HEK293T (cell line): ENCODE measurements at regions not wholly inside any gene's neighbourhood (a gene's known extent, or its start where the extent isn't known, plus 50 kb on each side); places are given as distances from the start of the nearest gene placed in this dataset.

ENCODE experiments used
- CTCF ChIA-PET: fragments of 350-600 bp; formaldehyde crosslinking; extraction: SDS; loops from one replicate; lab custom pipeline; 2021; ENCODE audit warnings: antibody characterized with exemption, inconsistent platforms; lab: Yijun Ruan, JAX
- POLR2A ChIA-PET: fragments of 350-600 bp; formaldehyde crosslinking; extraction: SDS; loops from one replicate; lab custom pipeline; 2020; ENCODE audit warnings: antibody characterized with exemption, inconsistent platforms; lab: Yijun Ruan, JAX
- DNase-seq: peaks from one replicate; pipeline ENCODE4 v3.0.0; 2012; ENCODE audit warnings: mixed read lengths; ENCODE audit errors: extremely low spot score
- ARNT ChIP-seq: fragments of 450-650 bp; IDR thresholded peaks from 2 replicates; pipeline ENCODE4 v1.6.1; 2017; ENCODE audit warnings: mild to moderate bottlenecking
- BHLHE40 ChIP-seq: fragments of 450-650 bp; IDR thresholded peaks from 2 replicates; pipeline ENCODE4 v1.6.1; 2016; ENCODE audit warnings: mild to moderate bottlenecking, moderate library complexity, borderline replicate concordance
- CTBP1 ChIP-seq: fragments of 450-650 bp; IDR thresholded peaks from 2 replicates; pipeline ENCODE4 v1.6.1; 2016; ENCODE audit warnings: borderline replicate concordance
- ELF4 ChIP-seq: fragments of 450-650 bp; IDR thresholded peaks from 2 replicates; pipeline ENCODE4 v1.6.1; 2017; ENCODE audit warnings: antibody characterized with exemption
- FOXA1 ChIP-seq: fragments of 450-650 bp; IDR thresholded peaks from 2 replicates; pipeline ENCODE4 v1.6.1; 2016; ENCODE audit warnings: mild to moderate bottlenecking
- FOXK2 ChIP-seq: fragments of 450-650 bp; IDR thresholded peaks from 2 replicates; pipeline ENCODE4 v1.6.1; 2016; ENCODE audit warnings: mild to moderate bottlenecking
- FOXM1 ChIP-seq: fragments of 450-650 bp; IDR thresholded peaks from 2 replicates; pipeline ENCODE4 v1.6.1; 2017; ENCODE audit warnings: mild to moderate bottlenecking, borderline replicate concordance
- HDGF ChIP-seq: fragments of 450-650 bp; IDR thresholded peaks from 2 replicates; pipeline ENCODE4 v1.6.1; 2017; ENCODE audit warnings: antibody characterized with exemption, borderline replicate concordance
- L3MBTL2 ChIP-seq: fragments of 450-650 bp; conservative IDR thresholded peaks from 2 replicates; pipeline ENCODE4 v1.6.1; 2016; ENCODE audit warnings: mild to moderate bottlenecking
- LEF1 ChIP-seq: fragments of 450-650 bp; IDR thresholded peaks from 2 replicates; pipeline ENCODE4 v1.6.1; 2017; ENCODE audit warnings: mild to moderate bottlenecking, borderline replicate concordance
- NFRKB ChIP-seq: fragments of 450-650 bp; IDR thresholded peaks from 2 replicates; pipeline ENCODE4 v1.6.1; 2016; ENCODE audit warnings: mild to moderate bottlenecking, moderate library complexity
- PKNOX1 ChIP-seq: fragments of 450-650 bp; IDR thresholded peaks from 2 replicates; pipeline ENCODE4 v1.6.1; 2016
- SP1 ChIP-seq: fragments of 450-650 bp; IDR thresholded peaks from 2 replicates; pipeline ENCODE4 v1.6.1; 2017
- SUZ12 ChIP-seq: fragments of 450-650 bp; IDR thresholded peaks from 2 replicates; pipeline ENCODE4 v1.6.1; 2016; ENCODE audit warnings: mild to moderate bottlenecking
- TARDBP ChIP-seq: fragments of 450-650 bp; IDR thresholded peaks from 2 replicates; pipeline ENCODE4 v1.6.1; 2016
- ZNF384 ChIP-seq: fragments of 450-650 bp; IDR thresholded peaks from 2 replicates; pipeline ENCODE4 v1.6.1; 2016

- ChIA-PET CTCF (no interaction called here), POLR2A (no interaction called here)
- TF ChIP-seq L3MBTL2 (peak; percentile 37; the same call in 1 of the 2 replicates), TARDBP (no peak)
- DNase-seq: no peak
Observed at GRCh38 chr11:43545610-43546009, 134.9 kb upstream of the HSD17B12 start.

- DNase-seq: no peak
Observed at GRCh38 chr11:43546561-43547429, 133.7 kb upstream of the HSD17B12 start.

GRCh38 chr11:43547430-43547831 is 133.1 kb upstream of the HSD17B12 start:
- no peak for TF ChIP-seq LEF1
- no peak for TF ChIP-seq ZNF384
- TF ChIP-seq ELF4: no peak
- no peak for TF ChIP-seq FOXK2
- TF ChIP-seq SP1: no peak
- no peak for TF ChIP-seq HDGF
- no peak for TF ChIP-seq FOXA1
- TF ChIP-seq PKNOX1: no peak
- TF ChIP-seq ARNT: no peak
- TF ChIP-seq SUZ12: no peak
- TF ChIP-seq TARDBP: no peak
- no peak for TF ChIP-seq L3MBTL2
- POLR2A ChIA-PET: no interaction called here
- DNase-seq: no peak
- CTCF ChIA-PET: no interaction called here

More at GRCh38 chr11:43546561-43547429, 133.7 kb upstream of the HSD17B12 start:
- ChIA-PET POLR2A (no interaction called here), CTCF (no interaction called here)
- no peak for TF ChIP-seq SP1
- no peak for TF ChIP-seq FOXA1
- no peak for TF ChIP-seq ZNF384
- no peak for TF ChIP-seq BHLHE40
- no peak for TF ChIP-seq HDGF
- TF ChIP-seq LEF1: no peak
- TF ChIP-seq L3MBTL2: no peak
- TF ChIP-seq SUZ12: no peak
- no peak for TF ChIP-seq NFRKB
- TF ChIP-seq PKNOX1: no peak
- TF ChIP-seq ELF4: no peak
- no peak for TF ChIP-seq ARNT
- TF ChIP-seq FOXM1: no peak
- no peak for TF ChIP-seq FOXK2
- no peak for TF ChIP-seq CTBP1
- no peak for TF ChIP-seq TARDBP

GRCh38 chr11:43547889-43548381 is 132.6 kb upstream of the HSD17B12 start:
- peak; percentile 66 for DNase-seq
- POLR2A ChIA-PET: no interaction called here
- CTCF ChIA-PET: no interaction called here
- TF ChIP-seq L3MBTL2: peak; percentile 74
- TF ChIP-seq LEF1: no peak

GRCh38 chr11:43548916-43549315 is 131.6 kb upstream of the HSD17B12 start:
- POLR2A ChIA-PET: no interaction called here
- CTCF ChIA-PET: interaction anchor here (0.6 to 0.8 kb wide), 2 partner anchors 24 to 131 kb away, joined by 3 read pairs; no protein-coding TSS in a partner anchor
- TF ChIP-seq SP1: no peak
- no peak for TF ChIP-seq NFRKB
- no peak for TF ChIP-seq L3MBTL2
- TF ChIP-seq PKNOX1: no peak
- no peak for TF ChIP-seq ARNT
- no peak for TF ChIP-seq TARDBP
- no peak for TF ChIP-seq FOXM1
- no peak for TF ChIP-seq FOXK2
- no peak for TF ChIP-seq FOXA1
- TF ChIP-seq HDGF: no peak
- no peak for TF ChIP-seq ZNF384
- TF ChIP-seq LEF1: no peak
- no peak for TF ChIP-seq ELF4
- no peak for TF ChIP-seq BHLHE40
- no peak for TF ChIP-seq SUZ12
- DNase-seq: no peak

- POLR2A ChIA-PET: no interaction called here
- DNase-seq: no peak
- TF ChIP-seq CTBP1: no peak
- no peak for TF ChIP-seq L3MBTL2
- no peak for TF ChIP-seq ARNT
- no peak for TF ChIP-seq NFRKB
- CTCF ChIA-PET: interaction anchor here (0.8 kb wide), 1 partner anchor 23 kb away, joined by 3 read pairs; no protein-coding TSS in a partner anchor
Observed at GRCh38 chr11:43549624-43550023, 130.9 kb upstream of the HSD17B12 start.
